ENCODE measurements at regions not wholly inside any gene's neighbourhood (a gene's known extent, or its start where the extent isn't known, plus 50 kb on each side); places are given as distances from the start of the nearest gene placed in this dataset.

DNA sequence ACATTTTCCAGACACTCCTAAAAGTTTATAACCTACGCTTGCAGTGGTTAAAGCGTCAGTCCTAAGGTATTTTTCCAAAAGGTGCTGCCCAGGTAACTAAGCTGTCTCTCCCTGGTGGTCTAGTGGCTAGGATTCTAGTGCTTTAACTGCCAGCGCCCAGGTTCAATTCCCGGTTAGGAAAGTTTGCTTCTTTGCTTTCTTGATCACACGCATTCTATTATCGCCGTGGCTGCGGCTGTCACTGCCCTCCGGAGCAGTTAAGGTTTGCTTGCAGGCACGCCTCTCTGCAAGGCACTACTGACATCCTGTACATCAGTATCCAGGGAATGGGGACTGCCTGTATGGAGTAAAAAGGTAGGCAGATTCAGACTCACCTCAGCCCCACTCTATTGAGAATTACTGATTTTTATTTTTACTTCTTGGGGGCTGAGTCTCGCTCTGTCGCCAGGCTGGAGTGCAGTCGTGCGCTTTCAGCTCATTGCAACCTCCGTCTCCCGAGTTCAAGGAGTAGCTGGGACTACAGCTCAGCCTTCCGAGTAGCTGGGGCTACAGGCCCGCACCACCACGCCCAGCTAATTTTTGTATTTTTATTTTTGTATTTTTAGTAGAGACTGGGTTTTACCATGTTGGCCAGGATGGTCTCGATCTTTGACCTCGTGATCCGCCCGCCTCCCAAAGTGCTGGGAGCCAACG lies 53.2 kb upstream of the CFAP126 start (continued):
- no peak for TF ChIP-seq ZNF433 (tag by site-specific recombination; IDR thresholded peaks at IDR 0.05; ENCODE audit: low read depth)
- no peak for TF ChIP-seq ZSCAN16 (tag by site-specific recombination; IDR thresholded peaks at IDR 0.05)
- TF ChIP-seq GLIS1 (tag by site-specific recombination; IDR thresholded peaks at IDR 0.05): 0 out of 2 replicates have a peak, but pooled peaks have one; percentile 21
- peak; percentile 93 for TF ChIP-seq ZNF600 (tag by site-specific recombination; IDR thresholded peaks at IDR 0.05)
- TF ChIP-seq KLF8 (tag by site-specific recombination; IDR thresholded peaks at IDR 0.05): no peak
- peak; percentile 53; the same call in 1 of the 2 replicates for TF ChIP-seq KLF9 (tag by site-specific recombination; IDR thresholded peaks at IDR 0.05; ENCODE audit: low read depth)
- TF ChIP-seq ZNF660 (tag by site-specific recombination; IDR thresholded peaks at IDR 0.05): peak; percentile 86; the same call in 1 of the 2 replicates
- peak; percentile 100 for TF ChIP-seq ZNF394 (tag by site-specific recombination; IDR thresholded peaks at IDR 0.05; ENCODE audit: borderline replicate concordance)
- peak; percentile 97; the same call in 1 of the 2 replicates for TF ChIP-seq MZF1 (tag by site-specific recombination; IDR thresholded peaks at IDR 0.05; ENCODE audit: borderline replicate concordance)
- TF ChIP-seq ZNF214 (tag by site-specific recombination; IDR thresholded peaks at IDR 0.05; ENCODE audit: borderline replicate concordance): no peak
- TF ChIP-seq ZNF2 (tag by site-specific recombination; IDR thresholded peaks at IDR 0.05): peak; percentile 32; the same call in 1 of the 2 replicates
- TF ChIP-seq TRIM28 (IDR thresholded peaks at IDR 0.05; ENCODE audit: borderline replicate concordance, low read length): peak; percentile 58; the same call in 1 of the 2 replicates
- TF ChIP-seq ZNF174 (tag by site-specific recombination; IDR thresholded peaks at IDR 0.05): no peak
- TF ChIP-seq PRDM1 (tag by site-specific recombination; IDR thresholded peaks at IDR 0.05): peak; percentile 77
- peak; percentile 70; the same call in 1 of the 2 replicates for TF ChIP-seq ZEB2 (tag by site-specific recombination; IDR thresholded peaks at IDR 0.05)
- no peak for TF ChIP-seq EGR2 (tag by site-specific recombination; IDR thresholded peaks at IDR 0.05; ENCODE audit: low read depth)
- no peak for TF ChIP-seq ZFP37 (tag by site-specific recombination; IDR thresholded peaks at IDR 0.05)
- no peak for TF ChIP-seq ZNF513 (tag by site-specific recombination; IDR thresholded peaks at IDR 0.05)
- no peak for TF ChIP-seq ZNF274 (IDR thresholded peaks at IDR 0.05; ENCODE audit: low read length)
- no peak for TF ChIP-seq ZNF274 (tag by site-specific recombination; IDR thresholded peaks at IDR 0.05; ENCODE audit: borderline replicate concordance)
- TF ChIP-seq ZBTB17 (tag by site-specific recombination; IDR thresholded peaks at IDR 0.05): peak; percentile 84
- TF ChIP-seq, protein P1, sequence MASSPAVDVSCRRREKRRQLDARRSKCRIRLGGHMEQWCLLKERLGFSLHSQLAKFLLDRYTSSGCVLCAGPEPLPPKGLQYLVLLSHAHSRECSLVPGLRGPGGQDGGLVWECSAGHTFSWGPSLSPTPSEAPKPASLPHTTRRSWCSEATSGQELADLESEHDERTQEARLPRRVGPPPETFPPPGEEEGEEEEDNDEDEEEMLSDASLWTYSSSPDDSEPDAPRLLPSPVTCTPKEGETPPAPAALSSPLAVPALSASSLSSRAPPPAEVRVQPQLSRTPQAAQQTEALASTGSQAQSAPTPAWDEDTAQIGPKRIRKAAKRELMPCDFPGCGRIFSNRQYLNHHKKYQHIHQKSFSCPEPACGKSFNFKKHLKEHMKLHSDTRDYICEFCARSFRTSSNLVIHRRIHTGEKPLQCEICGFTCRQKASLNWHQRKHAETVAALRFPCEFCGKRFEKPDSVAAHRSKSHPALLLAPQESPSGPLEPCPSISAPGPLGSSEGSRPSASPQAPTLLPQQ (tag by site-specific recombination; IDR thresholded peaks at IDR 0.05): no peak
- TF ChIP-seq ZNF18 (tag by site-specific recombination; IDR thresholded peaks at IDR 0.05): 0 out of 2 replicates have a peak, but pooled peaks have one; percentile 8
- TF ChIP-seq, protein P2, sequence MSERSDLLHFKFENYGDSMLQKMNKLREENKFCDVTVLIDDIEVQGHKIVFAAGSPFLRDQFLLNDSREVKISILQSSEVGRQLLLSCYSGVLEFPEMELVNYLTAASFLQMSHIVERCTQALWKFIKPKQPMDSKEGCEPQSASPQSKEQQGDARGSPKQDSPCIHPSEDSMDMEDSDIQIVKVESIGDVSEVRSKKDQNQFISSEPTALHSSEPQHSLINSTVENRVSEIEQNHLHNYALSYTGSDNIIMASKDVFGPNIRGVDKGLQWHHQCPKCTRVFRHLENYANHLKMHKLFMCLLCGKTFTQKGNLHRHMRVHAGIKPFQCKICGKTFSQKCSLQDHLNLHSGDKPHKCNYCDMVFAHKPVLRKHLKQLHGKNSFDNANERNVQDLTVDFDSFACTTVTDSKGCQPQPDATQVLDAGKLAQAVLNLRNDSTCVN (tag by site-specific recombination; optimal IDR thresholded peaks at IDR 0.05): peak; percentile 24
- no peak for TF ChIP-seq ZNF518A (tag by site-specific recombination; conservative IDR thresholded peaks at IDR 0.05; ENCODE audit: low read depth)
- peak; percentile 61 for TF ChIP-seq ZNF366 (tag by site-specific recombination; conservative IDR thresholded peaks at IDR 0.05)
- TF ChIP-seq ZBTB8A (tag by site-specific recombination; IDR thresholded peaks at IDR 0.05): 0 out of 2 replicates have a peak, but pooled peaks have one; percentile 23
- no peak for TF ChIP-seq ZNF16 (tag by site-specific recombination; IDR thresholded peaks at IDR 0.05; ENCODE audit: low read depth)
- no peak for TF ChIP-seq ZNF223 (tag by site-specific recombination; IDR thresholded peaks at IDR 0.05)
- no peak for TF ChIP-seq ZBTB21 (tag by site-specific recombination; IDR thresholded peaks at IDR 0.05)

Data from HEK293 (cell line).